ENCODE measurements at regions not wholly inside any gene's neighbourhood (a gene's known extent, or its start where the extent isn't known, plus 50 kb on each side); places are given as distances from the start of the nearest gene placed in this dataset.

DNA sequence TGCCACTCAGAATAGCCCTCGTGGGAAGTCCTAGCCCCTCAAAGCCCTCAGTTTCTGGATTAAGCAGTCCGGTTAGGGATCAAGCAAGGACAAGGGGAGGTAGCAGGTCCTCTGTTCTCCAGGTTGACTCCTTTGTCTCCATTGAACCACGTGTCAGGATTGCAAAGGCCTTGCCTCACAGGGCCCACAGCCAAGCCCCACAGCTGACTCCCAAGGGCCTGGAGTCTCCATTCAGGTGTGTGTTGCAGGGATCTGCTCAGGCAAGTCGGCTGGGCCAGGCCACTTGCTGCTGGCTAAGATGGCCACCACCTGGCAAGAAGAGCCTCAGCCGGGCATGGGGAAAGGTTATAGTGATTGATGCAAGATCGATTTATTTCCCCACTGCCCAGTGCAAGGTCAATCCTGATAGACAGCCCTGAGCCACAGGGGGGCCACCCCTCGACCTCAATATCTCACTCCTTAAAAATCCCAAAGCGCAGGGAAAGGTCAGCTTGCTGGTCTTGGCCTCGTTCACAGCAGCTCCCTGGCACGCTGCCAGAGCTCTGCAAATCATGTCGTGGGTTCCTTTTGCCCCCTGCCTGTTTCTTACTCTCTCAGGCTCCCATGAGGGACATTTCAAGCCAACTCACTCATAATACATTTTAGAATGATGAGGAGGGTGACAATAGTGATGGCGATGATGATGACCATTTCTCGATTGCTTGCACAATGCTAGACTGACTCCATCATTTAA, 75.9 kb downstream of the EDN3 start:
- DNase-seq (ENCODE audit: low read depth), result no peak

- no peak for DNase-seq (ENCODE audit: low read depth)
These were observed 76.6 kb downstream of the EDN3 start for GRCh38 chr20:59376998-59377397.

DNA sequence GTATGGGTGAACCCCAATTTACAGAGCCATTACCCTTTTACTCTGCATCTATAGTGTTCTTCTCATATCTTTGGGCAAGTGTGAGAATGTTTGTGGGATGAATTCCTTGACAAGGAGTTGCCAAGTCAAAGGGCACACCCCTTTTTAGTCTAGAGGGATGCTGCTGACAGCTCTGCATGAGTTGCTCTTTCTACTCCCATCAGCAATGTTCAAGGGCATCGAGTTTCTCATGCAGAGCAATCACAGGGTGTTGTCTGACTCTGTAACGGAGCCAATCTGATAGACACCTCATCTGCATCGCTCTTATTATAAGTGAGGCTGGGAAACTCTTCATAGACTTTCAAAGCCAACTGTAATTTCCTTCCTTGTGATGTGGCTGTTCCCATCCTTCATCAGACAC, 77.4 kb downstream of the EDN3 start:
- DNase-seq (ENCODE audit: low read depth), result no peak

DNA sequence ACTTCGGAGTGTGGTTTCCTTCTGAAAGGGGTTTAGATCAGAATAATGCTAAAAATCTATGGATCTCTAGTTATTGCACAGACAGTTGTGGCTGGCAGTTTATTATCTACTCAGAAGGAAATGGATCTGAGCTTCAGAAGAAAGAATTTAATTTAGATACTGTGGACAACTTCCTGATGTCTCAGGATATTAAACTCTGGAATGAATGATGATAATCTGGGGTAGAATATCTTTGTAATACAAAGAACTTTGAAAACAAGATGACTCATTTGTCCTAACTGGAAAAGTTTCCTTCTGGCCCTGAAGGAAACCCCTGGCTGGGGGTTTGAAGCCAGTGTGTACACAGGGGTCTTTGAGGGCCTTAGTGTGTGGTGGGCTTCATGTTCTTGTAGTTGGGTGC, 78.0 kb downstream of the EDN3 start:
- DNase-seq (ENCODE audit: low read depth), result no peak

DNA sequence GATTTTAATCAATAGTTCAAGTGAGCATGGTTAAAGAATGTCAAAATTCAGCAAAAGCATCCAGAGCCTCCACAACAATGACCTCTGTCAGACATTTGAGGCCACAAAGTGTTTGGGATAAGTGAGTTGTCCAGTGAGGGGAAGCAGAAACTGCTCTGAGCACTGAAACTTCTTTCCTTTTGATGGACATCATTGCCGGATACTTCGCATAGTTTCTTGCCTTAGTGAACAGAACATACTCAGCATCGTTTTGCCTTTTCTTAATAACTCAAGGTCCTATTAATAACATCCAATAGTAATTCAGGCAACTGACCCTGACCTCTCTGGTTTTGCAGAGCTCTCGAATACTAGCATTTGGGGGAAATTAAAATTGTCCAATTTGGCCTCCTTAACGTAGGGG, 78.6 kb downstream of the EDN3 start:
- DNase-seq (ENCODE audit: low read depth), result no peak

DNA sequence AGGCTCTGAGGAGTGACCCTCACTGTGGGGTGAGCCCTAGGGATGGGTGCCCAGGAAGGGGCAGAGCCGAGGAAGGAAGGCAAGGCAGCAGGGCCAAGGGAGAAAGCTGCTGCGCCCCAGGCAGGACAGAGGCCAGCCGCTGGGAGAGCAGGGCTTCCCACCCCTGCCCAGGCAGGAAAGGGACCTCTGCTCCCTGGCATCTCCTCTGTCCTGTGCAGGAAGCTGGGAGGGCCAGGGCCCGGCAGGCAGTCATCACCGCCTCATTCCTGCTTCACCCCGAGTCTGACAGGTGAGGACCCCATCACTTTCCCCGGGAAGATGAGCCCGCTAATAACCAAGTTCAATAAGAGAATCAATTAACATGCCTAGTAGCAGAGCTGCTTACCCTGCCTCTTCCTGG, 81.3 kb downstream of the EDN3 start:
- DNase-seq (ENCODE audit: low read depth), result no peak

DNA sequence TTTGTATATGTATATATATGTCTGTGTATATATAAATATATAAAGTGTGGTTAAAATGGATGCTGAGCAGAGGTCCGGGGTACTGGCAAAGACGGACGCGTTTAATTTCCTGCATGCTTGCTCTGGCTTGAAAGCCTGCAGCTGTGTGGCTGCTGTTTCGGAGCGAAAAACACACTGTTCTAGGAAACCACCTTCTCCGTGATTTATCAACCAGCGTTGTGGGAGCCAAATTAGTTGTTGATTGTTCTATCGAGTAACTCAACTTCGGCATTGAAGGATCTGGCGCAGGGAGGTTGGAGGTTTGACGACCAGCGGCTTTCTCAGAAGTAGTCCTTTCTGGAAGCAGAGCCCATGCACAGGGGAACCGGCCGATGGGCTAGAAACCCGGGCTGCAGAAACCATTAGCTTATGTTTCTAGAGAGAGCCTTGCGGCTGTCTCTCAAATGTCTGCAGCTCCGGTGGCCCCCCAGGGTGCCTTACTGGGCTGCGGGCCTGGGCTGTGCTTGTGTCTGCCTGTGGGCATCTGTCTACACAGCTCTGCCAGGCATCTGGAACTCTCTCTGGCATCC, 81.8 kb downstream of the EDN3 start:
- no peak for DNase-seq (ENCODE audit: low read depth)

- DNase-seq (ENCODE audit: low read depth), result no peak
These were observed 82.5 kb downstream of the EDN3 start for GRCh38 chr20:59382907-59383306.

DNA sequence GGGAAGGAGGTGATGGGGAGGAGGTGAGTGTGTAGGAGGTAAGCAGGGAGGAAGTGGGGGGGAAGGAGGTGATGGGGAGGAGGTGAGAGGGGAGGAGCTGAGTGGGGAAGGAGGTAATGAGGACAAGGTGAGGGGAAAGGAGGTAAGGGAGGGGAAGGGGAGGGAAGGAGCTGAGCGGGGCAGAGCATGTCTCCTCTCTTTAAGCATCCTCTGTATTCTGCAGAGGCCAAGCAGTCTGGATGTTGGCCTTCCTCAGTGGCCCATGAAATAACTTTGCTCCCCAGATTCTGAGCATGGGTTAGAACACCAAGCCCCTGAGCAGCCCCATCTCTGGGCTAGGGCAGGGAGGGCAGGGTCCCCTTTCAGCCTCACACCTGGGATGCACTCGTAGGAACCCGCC, 84.6 kb downstream of the EDN3 start:
- DNase-seq (ENCODE audit: low read depth), result no peak

GRCh38 chr20:59385480-59385879, 85.1 kb downstream of the EDN3 start:
- no peak for DNase-seq (ENCODE audit: low read depth)

DNA sequence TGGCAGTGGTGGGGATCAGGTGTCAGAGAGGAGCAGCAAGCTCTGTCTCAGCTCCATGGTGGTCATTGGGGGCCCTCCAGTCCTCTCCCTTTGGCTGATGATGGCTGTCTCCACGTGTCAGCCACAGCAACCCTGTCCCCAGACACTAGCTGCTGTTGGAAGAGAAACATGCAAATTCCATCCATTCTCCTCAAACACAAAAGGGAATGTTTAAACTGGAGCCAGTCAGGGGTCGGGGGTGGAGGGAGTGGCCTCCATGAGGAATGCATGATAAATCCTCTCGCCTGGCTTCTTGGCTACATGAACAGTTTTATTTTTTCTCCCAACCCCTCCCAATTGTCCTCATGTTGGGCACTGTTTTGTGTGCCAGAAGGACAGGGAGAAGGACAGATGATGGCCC, 86.4 kb downstream of the EDN3 start:
- DNase-seq (ENCODE audit: low read depth), result no peak

DNA sequence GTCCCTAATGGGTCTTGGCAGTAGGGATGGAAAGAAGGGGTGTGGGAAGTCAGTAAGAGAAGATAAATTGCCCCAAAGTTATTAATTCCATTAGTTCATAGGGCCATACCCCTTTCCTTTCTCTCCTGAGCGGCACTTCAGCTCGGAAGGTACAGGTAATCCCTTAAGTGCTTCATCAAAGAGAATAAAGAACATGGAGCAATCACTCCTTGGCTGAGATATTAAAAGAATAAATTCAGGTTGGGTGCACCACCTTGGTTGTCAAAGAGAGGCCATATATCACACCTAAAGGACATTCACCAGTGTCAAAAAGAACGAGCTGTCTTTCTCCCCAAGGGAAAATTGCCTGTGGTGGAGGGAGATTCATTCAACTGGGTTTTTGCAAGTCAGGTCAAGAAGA, 87.5 kb downstream of the EDN3 start:
- DNase-seq (ENCODE audit: low read depth), result no peak

DNA sequence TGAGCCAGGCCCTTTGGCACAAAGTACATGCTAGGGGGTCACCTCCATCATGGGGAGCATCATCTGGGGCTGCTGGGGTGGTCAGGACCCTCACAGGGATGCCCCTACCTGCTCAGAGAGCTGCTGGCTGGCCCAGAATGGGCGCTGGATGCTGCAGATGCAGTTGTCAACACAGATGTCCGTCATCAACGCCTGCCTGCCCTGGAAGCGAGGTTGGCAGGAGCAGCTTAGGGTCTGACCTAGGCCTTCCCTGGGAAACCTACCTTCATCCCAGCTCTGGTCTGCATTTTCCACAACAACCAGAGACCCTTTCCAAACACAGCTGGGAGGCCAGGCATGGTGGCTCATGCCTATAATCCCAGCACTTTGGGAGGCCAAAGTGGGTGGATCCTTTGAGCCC, 88.0 kb downstream of the EDN3 start:
- no peak for DNase-seq (ENCODE audit: low read depth)

GRCh38 chr20:59390437-59390836, 90.0 kb downstream of the EDN3 start:
- DNase-seq (ENCODE audit: low read depth), result no peak

GRCh38 chr20:59391975-59392374, 91.6 kb downstream of the EDN3 start:
- DNase-seq (ENCODE audit: low read depth), result no peak

DNA sequence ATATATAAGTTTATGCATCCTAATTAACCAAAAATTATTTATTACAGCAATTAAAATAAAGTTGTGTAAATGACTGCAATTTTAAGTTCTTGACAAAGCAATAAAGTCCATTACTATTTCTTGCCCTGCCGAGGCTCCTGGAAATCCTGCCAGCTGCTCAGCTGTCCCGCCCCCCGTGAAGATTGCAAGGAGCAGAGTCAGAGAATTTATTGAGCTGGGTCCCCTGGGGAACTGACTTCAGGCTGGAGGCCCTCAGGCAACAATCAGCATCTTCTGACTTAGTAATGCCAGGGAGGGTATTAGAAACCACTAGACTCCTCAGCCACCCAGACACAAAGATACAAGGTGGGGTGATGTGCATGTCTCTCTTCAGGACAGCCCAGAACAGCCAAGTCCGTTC, 92.3 kb downstream of the EDN3 start:
- DNase-seq (ENCODE audit: low read depth), result no peak

DNA sequence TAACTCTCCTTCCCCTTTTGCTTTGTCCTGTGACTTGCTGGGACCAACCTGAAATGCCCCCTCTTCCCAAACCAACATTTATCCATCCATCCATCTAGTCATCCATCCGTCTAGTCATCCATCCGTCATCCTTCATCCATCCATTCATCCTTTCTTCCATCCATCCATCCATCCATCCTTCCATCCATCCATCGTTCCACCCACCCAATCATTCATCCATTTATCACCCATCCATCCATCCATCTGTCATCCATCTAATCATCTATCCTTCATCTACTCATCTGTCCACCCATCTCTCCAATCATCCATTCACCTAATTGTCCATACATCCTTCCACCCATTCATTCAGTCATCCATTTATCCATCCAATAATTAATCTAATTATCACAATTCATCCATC, 92.7 kb downstream of the EDN3 start:
- DNase-seq (ENCODE audit: low read depth), result no peak

GRCh38 chr20:59395729-59396128, 95.3 kb downstream of the EDN3 start:
- no peak for DNase-seq (ENCODE audit: low read depth)

GRCh38 chr20:59398537-59399205, 98.3 kb downstream of the EDN3 start:
- no peak for DNase-seq (ENCODE audit: low read depth)

GRCh38 chr20:59399426-59400099, 99.2 kb downstream of the EDN3 start:
- DNase-seq (ENCODE audit: low read depth), result no peak

DNA sequence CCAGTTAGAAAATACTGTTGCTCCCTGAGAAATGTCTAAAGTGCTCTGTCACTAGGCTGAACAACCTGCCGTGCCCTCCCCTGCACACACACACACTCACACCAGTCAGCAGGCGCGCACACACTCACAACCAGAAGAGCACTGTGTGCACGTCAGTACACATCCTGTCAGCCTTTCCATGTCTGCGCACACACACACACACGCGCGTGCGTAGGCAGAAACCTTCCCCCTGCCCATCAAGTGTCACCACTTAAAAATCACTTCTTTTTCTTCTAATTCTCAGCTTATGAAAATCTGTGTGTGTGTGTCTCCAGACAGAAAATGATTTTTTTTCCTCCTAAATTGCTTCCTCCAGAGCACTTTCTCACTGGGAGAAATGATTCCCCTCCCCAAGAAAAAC, 100.3 kb downstream of the EDN3 start:
- DNase-seq (ENCODE audit: low read depth), result no peak

- no peak for DNase-seq (ENCODE audit: low read depth)
These were observed 102.3 kb downstream of the EDN3 start for GRCh38 chr20:59402681-59403080.
